Kidney (tissue), 13 donors: ENCODE measurements at regions not wholly inside any gene's neighbourhood (a gene's known extent, or its start where the extent isn't known, plus 50 kb on each side); places are given as distances from the start of the nearest gene placed in this dataset.

ENCODE experiments used
- DNase-seq, 5 donors: peaks; one replicate each; pipeline ENCODE4 v3.0.0-alpha.2; 2013 to 2020
- FAIRE-seq: peaks from 2 replicates; lab custom pipeline; 2012; peaks lifted over from hg19 to GRCh38; lab: Jason Lieb, UNC
- H3K27ac ChIP-seq, 2 donors: one replicate each; pipeline ENCODE4 v1.7.0; 2013; ENCODE audit warnings: low read depth in 2 of 2, low read length in 2 of 2, inconsistent platforms in 1 of 2
- H3K27me3 ChIP-seq: one replicate; pipeline ENCODE4 v1.7.1; 2013; ENCODE audit warnings: low read length, inconsistent platforms; ENCODE audit not compliant: control insufficient read depth, insufficient read depth
- H3K36me3 ChIP-seq, 3 donors: one replicate each; pipeline versions ENCODE4 v1.7.0 to v1.7.1; 2013; ENCODE audit warnings: low read length in 3 of 3, control low read depth in 1 of 3, inconsistent platforms in 1 of 3; ENCODE audit not compliant: insufficient read depth in 3 of 3, control insufficient read depth in 2 of 3
- H3K4me1 ChIP-seq, 3 donors: one replicate each; pipeline versions ENCODE4 v1.7.0 to v1.7.1; 2013; ENCODE audit warnings: low read length in 3 of 3, inconsistent platforms in 1 of 3, low read depth in 1 of 3; ENCODE audit not compliant: control insufficient read depth in 2 of 3, insufficient read depth in 2 of 3
- H3K4me3 ChIP-seq, 3 donors: one replicate each; pipeline versions ENCODE4 v1.7.0 to v1.8.1; 2013; ENCODE audit warnings: low read length in 3 of 3, control low read depth in 1 of 3, inconsistent platforms in 1 of 3
- H3K9ac ChIP-seq, 3 donors: one replicate each; pipeline versions ENCODE4 v1.7.0 to v1.7.1; 2013; ENCODE audit warnings: low read length in 3 of 3, control low read depth in 1 of 3, inconsistent platforms in 1 of 3
- H3K9me3 ChIP-seq, 3 donors: one replicate each; pipeline versions ENCODE4 v1.7.0 to v1.7.1; 2013; ENCODE audit warnings: low read length in 3 of 3, control low read depth in 1 of 3, inconsistent platforms in 1 of 3; ENCODE audit not compliant: control insufficient read depth in 2 of 3, insufficient read depth in 1 of 3
- CTCF ChIP-seq: IDR thresholded peaks from 3 replicates; pipeline ENCODE4 v1.5.1; 2012; ENCODE audit warnings: mild to moderate bottlenecking, moderate library complexity, borderline replicate concordance; ENCODE audit not compliant: insufficient read depth; ENCODE audit errors: extremely low read depth
- intact Hi-C: fragments of 100-400 bp; cut with DNase I; formaldehyde crosslinking; loops from one replicate; pipeline ENCODE4 v1.11.1; 2022
- donor health status: control.
- donor health status: control.
- donor health status: control.
- donor health status: control.
- donor health status: control.
- donor health status: DM: yes; HTN: yes; CAD: no.
- donor health status: Normal renal cell carcinoma (clear cell type).

- Histone ChIP-seq H3K4me3 (no peak overlapping the region), H3K27me3 (no peaks in the 10 kb centered on the region), H3K9ac (no peak overlapping the region), H3K36me3 (no peaks in the 10 kb centered on the region), H3K9me3 (no peaks in the 10 kb centered on the region), H3K4me1 (peaks cover 0 to 3% (median 3%) of the 10 kb centered on the region in 3 donors), H3K27ac (no peak overlapping the region)
- intact Hi-C loops: loop anchor here (10.0 kb wide), 1 partner anchor 370 kb away; no protein-coding TSS in a partner anchor
- DNase-seq (no peak), FAIRE-seq (no peak)
- TF ChIP-seq CTCF: no peak
Observed at GRCh38 chr2:234134496-234134895, 84.0 kb downstream of the SPP2 start.

- peaks cover 0 to 3% (median 3%) of the 10 kb centered on the region in 3 donors for H3K4me1 ChIP-seq
- H3K9me3 ChIP-seq: no peaks in the 10 kb centered on the region
- no peak for TF ChIP-seq CTCF
- H3K27me3 ChIP-seq: no peaks in the 10 kb centered on the region
- intact Hi-C loops: loop anchor here (10.0 kb wide), 1 partner anchor 372 kb away; no protein-coding TSS in a partner anchor
- H3K4me3 ChIP-seq: no peak overlapping the region
- no peak overlapping the region for H3K27ac ChIP-seq
- H3K36me3 ChIP-seq: no peaks in the 10 kb centered on the region
- no peak overlapping the region for H3K9ac ChIP-seq
- no peak for DNase-seq
- no peak for FAIRE-seq
Observed at GRCh38 chr2:234133004-234133403, 82.5 kb downstream of the SPP2 start.

GRCh38 chr2:234130777-234131181, 80.3 kb downstream of the SPP2 start:
- TF ChIP-seq CTCF: no peak
- peak overlapping the region in 1 of 3 donors; percentile 30 for H3K4me3 ChIP-seq

GRCh38 chr2:234128606-234129005, 78.1 kb downstream of the SPP2 start:
- Histone ChIP-seq H3K9ac (no peak overlapping the region), H3K27me3 (no peaks in the 10 kb centered on the region), H3K4me3 (no peak overlapping the region), H3K9me3 (no peaks in the 10 kb centered on the region), H3K4me1 (no peaks in the 10 kb centered on the region), H3K27ac (no peak overlapping the region), H3K36me3 (no peaks in the 10 kb centered on the region)
- intact Hi-C loops: no loop called here
- TF ChIP-seq CTCF: no peak
- FAIRE-seq (no peak), DNase-seq (no peak)

More at GRCh38 chr2:234130777-234131181, 80.3 kb downstream of the SPP2 start:
- no peaks in the 10 kb centered on the region for H3K36me3 ChIP-seq
- no peaks in the 10 kb centered on the region for H3K27me3 ChIP-seq
- H3K4me1 ChIP-seq: peaks cover 0 to 3% (median under 1%) of the 10 kb centered on the region in 3 donors
- intact Hi-C loops: loop anchor here (10.0 kb wide), 1 partner anchor 374 kb away; no protein-coding TSS in a partner anchor
- DNase-seq (peak in 3 of 5 donors; percentile 20 to 59 (median 58)), FAIRE-seq (no peak)
- no peaks in the 10 kb centered on the region for H3K9me3 ChIP-seq
- H3K27ac ChIP-seq: peak overlapping the region in 1 of 2 donors; percentile 6
- no peak overlapping the region for H3K9ac ChIP-seq
